NCI-H526 (cell line): ENCODE measurements at regions not wholly inside any gene's neighbourhood (a gene's known extent, or its start where the extent isn't known, plus 50 kb on each side); places are given as distances from the start of the nearest gene placed in this dataset.
"Not testable (repeated sequence)": the region's sequence is repeated elsewhere in the genome, so short reads cannot be mapped to it uniquely, and the experiment has no call there.

Experiments used
- DNase-seq, 2 experiments: peaks; one replicate each; lab custom pipeline; 2025; lab: John Stamatoyannopoulos, UW

GRCh38 chr2:239832490-239833268 is 192.5 kb downstream of the NDUFA10 start:
- no peak for DNase-seq

GRCh38 chr2:239831861-239832489 is 193.2 kb downstream of the NDUFA10 start:
- no peak for DNase-seq

- DNase-seq, result no peak
These were observed 194.0 kb downstream of the NDUFA10 start for GRCh38 chr2:239831001-239831731.

GRCh38 chr2:239830121-239831000 is 194.8 kb downstream of the NDUFA10 start:
- no peak for DNase-seq

GRCh38 chr2:239829326-239829725 is 195.8 kb downstream of the NDUFA10 start:
- no peak for DNase-seq

- not testable (repeated sequence) for DNase-seq
These were observed 196.2 kb downstream of the NDUFA10 start for GRCh38 chr2:239828973-239829275.

- DNase-seq, result no peak
These were observed 196.8 kb downstream of the NDUFA10 start for GRCh38 chr2:239828192-239828972.

- no peak for DNase-seq
These were observed 197.6 kb downstream of the NDUFA10 start for GRCh38 chr2:239827523-239827890.

GRCh38 chr2:239826786-239827522 is 198.2 kb downstream of the NDUFA10 start:
- DNase-seq, result no peak

- no peak for DNase-seq
These were observed 198.8 kb downstream of the NDUFA10 start for GRCh38 chr2:239826376-239826775.

- DNase-seq, result no peak
These were observed 199.5 kb downstream of the NDUFA10 start for GRCh38 chr2:239825705-239825979.

GRCh38 chr2:239824866-239825704 is 200.1 kb downstream of the NDUFA10 start:
- peak in 1 of 2 experiments; percentile 30 for DNase-seq

GRCh38 chr2:239824046-239824694 is 201.0 kb downstream of the NDUFA10 start:
- peak; percentile 93 to 95 for DNase-seq

- no peak for DNase-seq
These were observed 202.9 kb downstream of the NDUFA10 start for GRCh38 chr2:239822146-239822831.

- DNase-seq, result no peak
These were observed 203.5 kb downstream of the NDUFA10 start for GRCh38 chr2:239821694-239822075.

GRCh38 chr2:239820836-239821693 is 204.1 kb downstream of the NDUFA10 start:
- no peak for DNase-seq

GRCh38 chr2:239819974-239820555 is 205.1 kb downstream of the NDUFA10 start:
- peak; percentile 22 to 40 for DNase-seq
